ENCODE measurements at regions not wholly inside any gene's neighbourhood (a gene's known extent, or its start where the extent isn't known, plus 50 kb on each side); places are given as distances from the start of the nearest gene placed in this dataset.
"Not testable (repeated sequence)": the region's sequence is repeated elsewhere in the genome, so short reads cannot be mapped to it uniquely, and the experiment has no call there.

DNA sequence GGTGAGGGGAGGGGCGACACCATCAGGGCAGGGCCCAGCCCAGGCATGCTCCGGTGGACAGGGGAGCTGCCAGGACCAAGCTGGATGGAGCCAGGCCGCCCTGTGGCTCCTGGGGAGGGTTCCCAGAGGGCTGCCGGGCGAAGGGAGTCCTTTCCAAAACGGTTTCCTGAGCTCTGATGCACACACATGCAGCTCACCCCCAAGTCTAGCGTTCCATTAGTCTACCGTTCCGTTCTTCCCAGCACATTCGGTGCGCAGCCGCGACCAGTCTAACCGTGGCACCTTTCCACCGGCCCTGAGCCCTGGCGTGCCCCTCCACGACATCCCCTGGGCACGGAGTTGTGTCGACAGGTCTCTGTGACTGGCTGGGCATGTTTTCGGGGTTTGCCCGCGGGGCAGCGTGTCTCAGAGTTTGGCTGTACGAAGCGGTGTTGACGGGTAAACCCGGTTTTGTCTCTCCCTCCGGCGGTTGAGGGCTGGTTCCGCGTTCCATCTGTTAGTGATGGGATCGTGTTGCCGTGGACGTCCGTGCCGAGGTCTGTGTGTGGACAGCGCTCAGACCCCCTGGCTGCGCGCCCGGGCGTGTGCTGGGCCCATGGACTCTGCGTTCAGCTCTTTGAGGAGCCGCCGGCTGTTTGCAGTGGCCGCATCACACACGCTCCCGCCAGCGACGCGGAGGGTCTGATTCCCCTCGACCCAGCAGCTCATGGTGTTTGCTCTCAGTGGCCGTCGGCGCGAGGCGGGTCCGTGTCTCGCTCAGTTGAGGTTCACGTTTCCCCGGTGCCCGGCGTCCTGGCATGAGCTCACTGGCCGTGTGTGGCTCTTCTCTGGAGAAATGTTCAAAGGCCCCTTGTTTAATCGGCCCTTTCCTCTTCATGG lies 121.2 kb downstream of the IGLL1 start:
- 95% methylated on average over 62 of the region's 64 CpGs for WGBS (ENCODE audit: insufficient coverage)
- Histone ChIP-seq H3K4me2 (replicated peaks; ENCODE audit: extremely low read depth, low read length, poor library complexity, severe bottlenecking) (no peak overlapping the region), H3K9ac (ENCODE audit: insufficient read depth, low read length, poor library complexity, severe bottlenecking) (no peak overlapping the region), H3K27ac (ENCODE audit: low read depth in 1 of 2, low read length in 2 of 2) (no peak overlapping the region), H3K36me3 (replicated peaks in 1 of 2; ENCODE audit: control insufficient read depth in 1 of 2, insufficient read depth in 2 of 2, low read length in 2 of 2) (no peaks in the 10 kb centered on the region), H4K20me1 (ENCODE audit: insufficient read depth, low read length) (no peaks in the 10 kb centered on the region), H3K4me3 (replicated peaks in 1 of 3; ENCODE audit: low read depth in 2 of 3, low read length in 3 of 3) (no peak overlapping the region), H3K27me3 (ENCODE audit: control insufficient read depth in 2 of 2, insufficient read depth in 2 of 2, low read length in 2 of 2) (peaks cover 0 to 12% of the 10 kb centered on the region in 2 donors), H2AFZ (ENCODE audit: insufficient read depth, low read depth, low read length, poor library complexity, severe bottlenecking) (no peak overlapping the region), H3K9me3 (replicated peaks in 1 of 2; ENCODE audit: control insufficient read depth in 1 of 2, insufficient read depth in 1 of 2, low read length in 2 of 2) (no peaks in the 10 kb centered on the region), H3K4me1 (ENCODE audit: control insufficient read depth in 1 of 2, insufficient read depth in 2 of 2, low read length in 2 of 2) (peaks cover 4 to 9% of the 10 kb centered on the region in 2 donors), H3K79me2 (ENCODE audit: insufficient read depth, low read length) (no peaks in the 10 kb centered on the region)
- intact Hi-C loops (cut with micrococcal nuclease): no loop called here
- no peaks in the 10 kb centered on the region for H3K36me3 Mint-ChIP-seq
- H3K27me3 Mint-ChIP-seq (ENCODE audit: low read depth in 3 of 3): peaks cover 20 to 34% (median 23%) of the 10 kb centered on the region in 3 donors
- no peak overlapping the region for H3K4me3 Mint-ChIP-seq
- DNase-seq: no peak
- H3K27ac Mint-ChIP-seq: no peak overlapping the region
- peaks cover 0 to 1% (median 0%) of the 10 kb centered on the region in 7 donors for H3K9me3 Mint-ChIP-seq
- peaks cover 13% of the 10 kb centered on the region for H3K4me1 Mint-ChIP-seq
- no peak for TF ChIP-seq CTCF (IDR thresholded peaks at IDR 0.05)

- H3K27me3 ChIP-seq (ENCODE audit: control insufficient read depth in 2 of 2, insufficient read depth in 2 of 2, low read length in 2 of 2): peaks cover 0 to 12% of the 10 kb centered on the region in 2 donors
- H2AFZ ChIP-seq (ENCODE audit: insufficient read depth, low read depth, low read length, poor library complexity, severe bottlenecking): peak overlapping the region; percentile 46
- intact Hi-C loops (cut with micrococcal nuclease): no loop called here
- no peaks in the 10 kb centered on the region for H3K36me3 Mint-ChIP-seq
- H3K4me3 ChIP-seq (replicated peaks in 1 of 3; ENCODE audit: low read depth in 2 of 3, low read length in 3 of 3): no peak overlapping the region
- peaks cover 0 to 1% (median 0%) of the 10 kb centered on the region in 7 donors for H3K9me3 Mint-ChIP-seq
- H3K9ac ChIP-seq (ENCODE audit: insufficient read depth, low read length, poor library complexity, severe bottlenecking): no peak overlapping the region
- H3K9me3 ChIP-seq (replicated peaks in 1 of 2; ENCODE audit: control insufficient read depth in 1 of 2, insufficient read depth in 1 of 2, low read length in 2 of 2): no peaks in the 10 kb centered on the region
- peaks cover 20 to 34% (median 23%) of the 10 kb centered on the region in 3 donors for H3K27me3 Mint-ChIP-seq (ENCODE audit: low read depth in 3 of 3)
- H3K27ac Mint-ChIP-seq: no peak overlapping the region
- no peak for TF ChIP-seq CTCF (IDR thresholded peaks at IDR 0.05)
- no peaks in the 10 kb centered on the region for H3K79me2 ChIP-seq (ENCODE audit: insufficient read depth, low read length)
- H4K20me1 ChIP-seq (ENCODE audit: insufficient read depth, low read length): no peaks in the 10 kb centered on the region
- H3K4me3 Mint-ChIP-seq: peak overlapping the region in 1 of 2 donors; percentile 76
- no peak for DNase-seq
- H3K4me2 ChIP-seq (replicated peaks; ENCODE audit: extremely low read depth, low read length, poor library complexity, severe bottlenecking): no peak overlapping the region
- WGBS (ENCODE audit: insufficient coverage): 43% methylated on average over 9 of the region's 21 CpGs
- H3K27ac ChIP-seq (ENCODE audit: low read depth in 1 of 2, low read length in 2 of 2): no peak overlapping the region
- H3K4me1 ChIP-seq (ENCODE audit: control insufficient read depth in 1 of 2, insufficient read depth in 2 of 2, low read length in 2 of 2): peaks cover 4 to 9% of the 10 kb centered on the region in 2 donors
- no peaks in the 10 kb centered on the region for H3K36me3 ChIP-seq (replicated peaks in 1 of 2; ENCODE audit: control insufficient read depth in 1 of 2, insufficient read depth in 2 of 2, low read length in 2 of 2)
- peaks cover 13% of the 10 kb centered on the region for H3K4me1 Mint-ChIP-seq
Measured at GRCh38 chr22:23457380-23457985, 122.6 kb downstream of the IGLL1 start.

DNA sequence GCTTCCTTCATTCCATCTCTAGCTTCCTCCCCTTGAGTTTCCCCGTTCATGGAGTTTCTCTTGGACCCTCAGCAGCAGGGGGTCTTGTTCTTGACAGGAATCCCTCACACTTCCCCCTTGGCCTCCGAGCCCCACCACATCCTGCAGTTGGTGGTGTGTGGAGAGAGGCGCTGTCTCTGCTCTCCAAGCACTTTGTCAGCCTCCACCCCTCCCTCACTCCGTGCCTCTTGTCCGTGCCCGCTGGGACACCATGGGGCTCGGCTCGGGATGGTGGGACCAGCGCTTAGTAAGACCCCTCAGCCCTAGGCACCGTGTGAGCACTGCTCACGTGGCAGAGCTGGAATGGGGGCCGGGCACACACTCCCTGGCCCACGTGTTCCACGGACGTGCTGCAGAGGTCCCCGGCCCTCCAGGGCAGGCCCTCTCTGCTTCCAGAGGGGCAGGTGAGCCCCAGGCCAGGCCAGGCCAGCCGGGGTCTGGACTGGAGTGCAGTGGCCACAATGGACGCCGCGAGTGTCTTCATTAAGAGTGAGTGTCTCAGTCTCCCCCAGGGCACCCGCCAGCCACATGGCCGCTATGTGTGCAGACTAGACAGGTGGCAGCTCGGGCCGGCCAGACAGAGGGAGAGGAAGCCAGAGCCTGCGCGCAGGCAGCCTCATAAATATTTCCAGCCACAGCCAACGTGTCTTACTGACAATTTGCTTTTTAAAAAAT lies 123.3 kb downstream of the IGLL1 start:
- H4K20me1 ChIP-seq (ENCODE audit: insufficient read depth, low read length); intact Hi-C loops (cut with micrococcal nuclease); H3K4me3 ChIP-seq (replicated peaks in 1 of 3; ENCODE audit: low read depth in 2 of 3, low read length in 3 of 3); H3K36me3 ChIP-seq (replicated peaks in 1 of 2; ENCODE audit: control insufficient read depth in 1 of 2, insufficient read depth in 2 of 2, low read length in 2 of 2); H3K9ac ChIP-seq (ENCODE audit: insufficient read depth, low read length, poor library complexity, severe bottlenecking); H3K36me3 Mint-ChIP-seq; H3K27ac ChIP-seq (ENCODE audit: low read depth in 1 of 2, low read length in 2 of 2); DNase-seq; H3K79me2 ChIP-seq (ENCODE audit: insufficient read depth, low read length); H3K27ac Mint-ChIP-seq; H3K4me2 ChIP-seq (replicated peaks; ENCODE audit: extremely low read depth, low read length, poor library complexity, severe bottlenecking); H3K4me1 ChIP-seq (ENCODE audit: control insufficient read depth in 1 of 2, insufficient read depth in 2 of 2, low read length in 2 of 2); H3K9me3 ChIP-seq (replicated peaks in 1 of 2; ENCODE audit: control insufficient read depth in 1 of 2, insufficient read depth in 1 of 2, low read length in 2 of 2); H3K9me3 Mint-ChIP-seq: not testable (repeated sequence)
- peaks cover 0 to 12% of the 10 kb centered on the region in 2 donors for H3K27me3 ChIP-seq (ENCODE audit: control insufficient read depth in 2 of 2, insufficient read depth in 2 of 2, low read length in 2 of 2)
- Mint-ChIP-seq H3K4me3 (peak overlapping the region in 1 of 2 donors; percentile 76), H3K4me1 (peaks cover 13% of the 10 kb centered on the region), H3K27me3 (ENCODE audit: low read depth in 3 of 3) (peaks cover 20 to 34% (median 23%) of the 10 kb centered on the region in 3 donors)
- H2AFZ ChIP-seq (ENCODE audit: insufficient read depth, low read depth, low read length, poor library complexity, severe bottlenecking): peak overlapping the region; percentile 46
- WGBS (ENCODE audit: insufficient coverage): 3% methylated on average over 19 of the region's 27 CpGs
